T-cell (primary cell): ENCODE measurements at regions not wholly inside any gene's neighbourhood (a gene's known extent, or its start where the extent isn't known, plus 50 kb on each side); places are given as distances from the start of the nearest gene placed in this dataset.

Experiments used
- ATAC-seq, 4 experiments: fragments of 200-7000 bp in 3 of 4; fragments of 150-1000 bp in 1 of 4; cut with Tn5 transposase; replicated peaks in 1 of 4; 1 replicate in 3 of 4; 2 replicates in 1 of 4; pipeline ENCODE4 v1.10.0; 2021; ENCODE audit warnings: moderate library complexity in 3 of 4, mild to moderate bottlenecking in 2 of 4, moderate number of reproducible peaks in 1 of 4
- CTCF ChIA-PET, 2 donors: fragments of 300-600 bp; sonication (Branson Sonifier 250); formaldehyde crosslinking; loops; one replicate each; lab custom pipeline; 2022; ENCODE audit warnings: antibody characterized with exemption in 2 of 2; lab: Charles Lee
- POLR2A ChIA-PET, 2 donors: fragments of 300-600 bp; sonication (Branson Sonifier 250); formaldehyde crosslinking; loops; one replicate each; lab custom pipeline; 2022; ENCODE audit warnings: antibody characterized with exemption in 2 of 2; lab: Charles Lee
- DNase-seq, 35 experiments: peaks; one replicate each; pipeline versions ENCODE4 v3.0.0 to v3.0.0-alpha.2; 2013 to 2023
- H3K27ac ChIP-seq: one replicate; pipeline ENCODE4 v1.5.1; 2013; ENCODE audit warnings: low read length
- H3K27me3 ChIP-seq, 2 experiments: replicated peaks in 1 of 2; 1 replicate in 1 of 2; 2 replicates in 1 of 2; pipeline versions ENCODE4 v1.6.1 to v1.7.0; 2013; ENCODE audit warnings: low read length in 1 of 2, mixed read lengths in 1 of 2; ENCODE audit not compliant: control insufficient read depth in 2 of 2, insufficient read depth in 2 of 2; ENCODE audit errors: extremely low read depth in 1 of 2
- H3K36me3 ChIP-seq, 2 donors: 1 replicate in 1 of 2; 2 replicates in 1 of 2; pipeline versions ENCODE4 v1.6.1 to v1.7.0; 2013; ENCODE audit warnings: low read length in 1 of 2; ENCODE audit not compliant: control insufficient read depth in 2 of 2, insufficient read depth in 1 of 2; ENCODE audit errors: extremely low read depth in 1 of 2
- H3K4me1 ChIP-seq, 2 experiments: 1 replicate in 1 of 2; 2 replicates in 1 of 2; pipeline versions ENCODE4 v1.6.1 to v1.7.0; 2013; ENCODE audit warnings: low read length in 2 of 2, mixed read lengths in 1 of 2; ENCODE audit not compliant: insufficient read depth in 2 of 2, control insufficient read depth in 1 of 2; ENCODE audit errors: extremely low read depth in 1 of 2
- H3K4me3 ChIP-seq, 2 donors: 1 replicate in 1 of 2; 2 replicates in 1 of 2; pipeline versions ENCODE4 v1.5.1 to v1.7.0; 2013; ENCODE audit warnings: mild to moderate bottlenecking in 2 of 2, low read length in 1 of 2, moderate library complexity in 1 of 2; ENCODE audit not compliant: control insufficient read depth in 1 of 2; ENCODE audit errors: extremely low read depth in 1 of 2
- H3K9me3 ChIP-seq: 2 replicates; pipeline ENCODE4 v1.7.0; 2013
- H3K27ac Mint-ChIP-seq, 2 donors: one replicate each; pipeline ENCODE4 v1.8.0; 2020 to 2021; ENCODE audit warnings: mild to moderate bottlenecking in 2 of 2, mixed read lengths in 2 of 2
- H3K27me3 Mint-ChIP-seq, 2 donors: one replicate each; pipeline ENCODE4 v1.8.0; 2021 to 2022; ENCODE audit warnings: mixed read lengths in 2 of 2
- H3K36me3 Mint-ChIP-seq: one replicate; pipeline ENCODE4 v1.8.0; 2021; ENCODE audit warnings: mixed read lengths
- H3K4me1 Mint-ChIP-seq, 3 donors: one replicate each; pipeline ENCODE4 v1.8.0; 2020 to 2022; ENCODE audit warnings: mixed read lengths in 3 of 3, mild to moderate bottlenecking in 1 of 3
- H3K4me3 Mint-ChIP-seq, 3 donors: one replicate each; pipeline ENCODE4 v1.8.0; 2020 to 2022; ENCODE audit warnings: mild to moderate bottlenecking in 3 of 3, mixed read lengths in 3 of 3, moderate library complexity in 3 of 3
- H3K9me3 Mint-ChIP-seq, 3 donors: one replicate each; pipeline ENCODE4 v1.8.0; 2020 to 2022; ENCODE audit warnings: mixed read lengths in 3 of 3
- WGBS: methylation state at CpG from one replicate; pipeline ENCODE4 v1.1.5; 2013; ENCODE audit warnings: missing lambda C conversion rate; ENCODE audit not compliant: insufficient coverage; 5-methylcytosine and 5-hydroxymethylcytosine counted together

DNA sequence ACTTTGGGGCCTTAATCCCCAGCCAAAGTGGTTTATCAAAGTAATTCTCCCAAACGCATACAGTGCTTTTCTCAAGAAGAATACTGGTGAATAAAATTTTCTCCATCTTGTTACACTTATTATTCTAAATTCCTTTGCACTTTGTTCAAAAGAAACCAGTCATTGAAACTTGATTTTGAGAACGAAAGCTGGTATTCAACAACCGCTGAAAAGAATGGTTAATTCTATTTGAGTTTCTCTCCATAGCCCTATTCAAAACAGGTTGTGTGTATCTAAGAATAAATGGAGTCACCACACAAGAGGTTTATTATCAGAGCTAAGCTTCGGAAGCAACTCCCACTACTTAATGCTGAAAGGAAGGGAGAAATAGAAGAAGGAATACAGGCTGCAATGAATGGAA is 117.7 kb downstream of the C1D start:
- Histone ChIP-seq H3K36me3 (no peaks in the 10 kb centered on the region), H3K27ac (no peak overlapping the region), H3K9me3 (no peaks in the 10 kb centered on the region), H3K4me3 (no peak overlapping the region), H3K4me1 (no peaks in the 10 kb centered on the region), H3K27me3 (no peaks in the 10 kb centered on the region)
- H3K36me3 Mint-ChIP-seq: no peaks in the 10 kb centered on the region
- H3K27ac Mint-ChIP-seq: no peak overlapping the region
- no peaks in the 10 kb centered on the region for H3K4me1 Mint-ChIP-seq
- H3K27me3 Mint-ChIP-seq: peaks cover 2 to 12% of the 10 kb centered on the region in 2 donors
- DNase-seq (no peak), ATAC-seq (no peak)
- H3K4me3 Mint-ChIP-seq: no peak overlapping the region
- ChIA-PET POLR2A (interaction anchor here in 1 of 2 donors (0.6 kb wide), 1 partner anchor 348 kb away, joined by 3 read pairs; no protein-coding TSS in a partner anchor), CTCF (no interaction called here)
- peaks cover 7 to 12% (median 9%) of the 10 kb centered on the region in 3 donors for H3K9me3 Mint-ChIP-seq
- 80% methylated on average over 1 of the region's 4 CpGs for WGBS

DNA sequence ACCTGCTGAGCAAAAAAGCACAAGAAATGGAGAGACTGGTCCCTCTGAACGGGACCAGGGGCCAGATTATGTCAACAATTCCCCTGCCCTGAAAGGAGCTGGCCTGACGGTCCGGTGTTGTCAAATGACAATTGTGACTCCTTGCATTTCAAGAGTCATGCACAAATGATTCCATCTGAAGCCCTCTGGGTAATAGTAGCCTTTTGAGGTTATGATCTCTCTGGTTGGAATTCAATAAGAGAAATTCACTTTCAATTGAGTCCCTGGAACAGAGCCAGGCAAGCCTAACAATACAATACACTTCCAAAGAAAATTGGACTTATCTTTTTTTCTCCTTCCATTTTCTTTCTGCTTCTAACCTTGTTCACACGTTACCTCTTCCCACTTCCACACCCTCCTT is 116.9 kb downstream of the C1D start:
- Mint-ChIP-seq H3K36me3 (no peaks in the 10 kb centered on the region), H3K4me3 (no peak overlapping the region), H3K27ac (no peak overlapping the region), H3K9me3 (peaks cover 7 to 12% (median 11%) of the 10 kb centered on the region in 3 donors), H3K27me3 (peaks cover 0 to 7% of the 10 kb centered on the region in 2 donors), H3K4me1 (peaks cover 3 to 5% (median 4%) of the 10 kb centered on the region in 3 donors)
- H3K9me3 ChIP-seq: no peaks in the 10 kb centered on the region
- no peaks in the 10 kb centered on the region for H3K4me1 ChIP-seq
- DNase-seq (no peak), ATAC-seq (no peak)
- WGBS: 33% methylated on average over 2 of the region's 4 CpGs
- no peaks in the 10 kb centered on the region for H3K27me3 ChIP-seq
- H3K27ac ChIP-seq: no peak overlapping the region
- H3K36me3 ChIP-seq: no peaks in the 10 kb centered on the region
- no peak overlapping the region for H3K4me3 ChIP-seq
- ChIA-PET CTCF (no interaction called here), POLR2A (no interaction called here)

DNA sequence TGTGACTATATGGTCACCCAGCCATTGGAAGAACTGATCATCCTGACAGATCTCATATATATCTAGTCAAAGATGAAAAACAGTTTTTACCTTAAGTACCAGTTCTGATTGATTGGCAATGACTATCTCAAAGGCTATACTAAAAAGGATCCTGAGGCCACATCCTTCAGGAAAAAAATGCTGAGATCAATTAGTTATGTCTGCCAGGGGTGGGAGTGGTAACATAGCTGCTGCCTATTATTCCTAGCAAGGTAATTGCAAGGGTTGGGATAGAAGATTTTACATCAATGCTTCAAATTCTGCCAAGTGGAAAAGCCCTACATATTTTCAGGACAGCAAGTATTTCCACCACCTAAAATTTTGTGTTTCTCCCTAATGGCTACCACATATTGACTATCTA is 114.7 kb downstream of the C1D start:
- Mint-ChIP-seq H3K4me1 (peaks cover 4 to 10% (median 9%) of the 10 kb centered on the region in 3 donors), H3K27ac (no peak overlapping the region), H3K27me3 (peaks cover 0 to 4% of the 10 kb centered on the region in 2 donors), H3K4me3 (no peak overlapping the region), H3K9me3 (peaks cover 0 to 5% (median 4%) of the 10 kb centered on the region in 3 donors), H3K36me3 (no peaks in the 10 kb centered on the region)
- H3K4me1 ChIP-seq: no peaks in the 10 kb centered on the region
- no peak overlapping the region for H3K27ac ChIP-seq
- no peak for ATAC-seq
- H3K36me3 ChIP-seq: no peaks in the 10 kb centered on the region
- DNase-seq: no peak
- peaks cover 0 to 3% of the 10 kb centered on the region in 2 experiments for H3K27me3 ChIP-seq
- CTCF ChIA-PET: no interaction called here
- H3K4me3 ChIP-seq: no peak overlapping the region
- no peaks in the 10 kb centered on the region for H3K9me3 ChIP-seq
- POLR2A ChIA-PET: no interaction called here

DNA sequence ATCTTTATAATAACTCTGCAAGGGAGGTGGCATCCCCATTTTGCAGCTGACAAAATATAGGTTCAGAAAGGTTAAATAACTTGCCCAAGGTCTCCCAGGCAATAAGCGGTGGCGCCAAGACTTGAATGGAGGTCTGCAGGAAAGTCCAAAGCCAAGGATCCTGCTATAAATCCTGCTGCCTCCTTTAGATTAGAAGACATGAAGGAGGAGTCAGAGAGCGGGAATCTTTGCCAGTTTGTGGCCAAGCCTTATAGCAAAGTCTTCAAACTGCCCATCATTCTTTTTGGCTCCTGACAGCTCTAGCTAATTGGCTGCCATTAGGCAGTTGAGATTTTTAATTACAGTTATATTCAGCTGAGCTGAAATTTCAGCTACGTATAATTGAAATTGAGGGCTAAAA is 114.3 kb downstream of the C1D start:
- Histone ChIP-seq H3K9me3 (no peaks in the 10 kb centered on the region), H3K27me3 (peaks cover 0 to 3% of the 10 kb centered on the region in 2 experiments), H3K27ac (no peak overlapping the region), H3K36me3 (no peaks in the 10 kb centered on the region), H3K4me1 (no peaks in the 10 kb centered on the region), H3K4me3 (no peak overlapping the region)
- ATAC-seq: no peak
- POLR2A ChIA-PET: no interaction called here
- no peak for DNase-seq
- H3K4me1 Mint-ChIP-seq: peaks cover 4 to 10% (median 9%) of the 10 kb centered on the region in 3 donors
- 100% methylated on average over 3 of the region's 4 CpGs for WGBS
- H3K27ac Mint-ChIP-seq: no peak overlapping the region
- no peak overlapping the region for H3K4me3 Mint-ChIP-seq
- peaks cover 0 to 4% of the 10 kb centered on the region in 2 donors for H3K27me3 Mint-ChIP-seq
- H3K36me3 Mint-ChIP-seq: no peaks in the 10 kb centered on the region
- CTCF ChIA-PET: no interaction called here
- peaks cover 0 to 5% (median 0%) of the 10 kb centered on the region in 3 donors for H3K9me3 Mint-ChIP-seq

DNA sequence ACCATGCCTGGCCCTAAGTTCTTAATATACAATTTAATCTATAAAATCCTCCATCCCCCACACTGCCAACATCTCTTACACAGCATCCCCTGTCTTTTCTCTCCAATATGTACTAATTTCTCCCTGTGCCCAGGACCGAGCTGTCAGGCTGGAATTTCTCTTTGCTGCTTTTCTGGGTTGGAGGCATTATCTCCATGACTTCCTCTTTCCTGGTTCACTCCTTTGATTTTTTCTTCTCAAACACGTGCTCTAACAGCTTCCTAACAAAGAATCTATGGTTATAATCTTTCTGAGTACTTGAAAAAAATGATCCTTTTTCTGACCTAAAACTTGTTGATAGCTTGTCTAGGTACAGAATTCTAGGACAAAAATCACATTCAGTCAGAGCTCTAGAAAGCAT is 112.8 kb downstream of the C1D start:
- Histone ChIP-seq H3K4me1 (no peaks in the 10 kb centered on the region), H3K4me3 (no peak overlapping the region), H3K27me3 (peaks cover 0 to 3% of the 10 kb centered on the region in 2 experiments), H3K27ac (no peak overlapping the region), H3K36me3 (no peaks in the 10 kb centered on the region), H3K9me3 (no peaks in the 10 kb centered on the region)
- Mint-ChIP-seq H3K4me3 (no peak overlapping the region), H3K36me3 (no peaks in the 10 kb centered on the region), H3K9me3 (peaks cover 0 to 5% (median 0%) of the 10 kb centered on the region in 3 donors), H3K27me3 (peaks cover 2 to 7% of the 10 kb centered on the region in 2 donors), H3K27ac (no peak overlapping the region), H3K4me1 (peaks cover 4 to 10% (median 9%) of the 10 kb centered on the region in 3 donors)
- no peak for DNase-seq
- POLR2A ChIA-PET: no interaction called here
- WGBS: 86% methylated on average over 1 of the region's 2 CpGs
- ATAC-seq: no peak
- CTCF ChIA-PET: no interaction called here

DNA sequence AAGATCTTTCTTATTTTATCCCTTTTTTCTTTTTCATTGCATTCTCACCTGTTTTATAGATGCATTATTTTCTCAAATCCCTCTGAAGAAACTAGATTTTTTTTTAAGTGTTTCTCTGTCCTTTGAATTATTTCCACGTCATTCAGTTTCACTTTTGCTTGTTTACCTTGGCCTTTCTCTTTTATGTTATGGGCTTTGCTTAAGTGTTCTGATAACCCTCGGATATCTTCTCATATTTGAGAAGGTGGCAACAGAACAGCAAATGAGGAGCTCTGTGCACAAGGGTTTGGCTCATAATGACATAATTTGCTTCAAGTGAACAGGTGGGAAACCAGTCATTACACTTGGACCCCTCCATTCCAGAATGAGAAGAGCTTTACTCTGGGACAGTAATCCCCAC is 111.9 kb downstream of the C1D start:
- ATAC-seq (no peak), DNase-seq (no peak)
- POLR2A ChIA-PET: interaction anchor here (0.6 to 0.7 kb wide), 2 partner anchors 222 to 658 kb away, joined by 3 to 4 read pairs; no protein-coding TSS in a partner anchor
- Mint-ChIP-seq H3K36me3 (no peaks in the 10 kb centered on the region), H3K4me1 (peaks cover 4 to 10% (median 9%) of the 10 kb centered on the region in 3 donors), H3K4me3 (no peak overlapping the region), H3K27me3 (peaks cover 9 to 16% of the 10 kb centered on the region in 2 donors), H3K27ac (peak overlapping the region in 1 of 2 donors; percentile 9), H3K9me3 (peaks cover 0 to 5% (median 0%) of the 10 kb centered on the region in 3 donors)
- Histone ChIP-seq H3K27me3 (peaks cover 0 to 3% of the 10 kb centered on the region in 2 experiments), H3K27ac (no peak overlapping the region), H3K9me3 (no peaks in the 10 kb centered on the region), H3K4me3 (no peak overlapping the region), H3K4me1 (no peaks in the 10 kb centered on the region), H3K36me3 (no peaks in the 10 kb centered on the region)
- 43% methylated on average over 1 of the region's 2 CpGs for WGBS
- CTCF ChIA-PET: no interaction called here
